ENCODE measurements at regions not wholly inside any gene's neighbourhood (a gene's known extent, or its start where the extent isn't known, plus 50 kb on each side); places are given as distances from the start of the nearest gene placed in this dataset.

GRCh38 chrX:122863067-122863466 is 321.0 kb upstream of the GRIA3 start:
- H3K36me3 ChIP-seq (ENCODE audit: low read length) = no peaks in the 10 kb centered on the region
- no peaks in the 10 kb centered on the region for H3K27me3 ChIP-seq (ENCODE audit: low read length)
- no peak overlapping the region for H3K4me2 ChIP-seq (ENCODE audit: low read depth, low read length, poor library complexity, severe bottlenecking)
- no peaks in the 10 kb centered on the region for H4K20me1 ChIP-seq (ENCODE audit: low read depth, low read length)
- TF ChIP-seq CTCF (IDR thresholded peaks at IDR 0.05; ENCODE audit: insufficient read depth, low read length, poor library complexity, severe bottlenecking) (no peak), EZH2phosphoT487 (conservative IDR thresholded peaks at IDR 0.05; ENCODE audit: low read length) (no peak)
- H3K9me2 ChIP-seq (replicated peaks; ENCODE audit: insufficient read depth, low read length) = no peaks in the 10 kb centered on the region
- no peak overlapping the region for H3K27ac ChIP-seq (ENCODE audit: low read depth, low read length)
- H3K79me2 ChIP-seq (ENCODE audit: insufficient read depth, low read length) = no peaks in the 10 kb centered on the region
- H3K9ac ChIP-seq (ENCODE audit: low read length) = no peak overlapping the region
- H3K9me3 ChIP-seq (ENCODE audit: insufficient read depth, low read length) = no peaks in the 10 kb centered on the region
- H2AFZ ChIP-seq (ENCODE audit: low read depth, low read length, severe bottlenecking) = no peak overlapping the region
- no peaks in the 10 kb centered on the region for H3F3A ChIP-seq (ENCODE audit: insufficient read depth)
- H3K4me3 ChIP-seq (ENCODE audit: insufficient read depth, low read length, poor library complexity, severe bottlenecking) = no peak overlapping the region

- Histone ChIP-seq H3F3A (ENCODE audit: insufficient read depth) (no peaks in the 10 kb centered on the region), H3K4me2 (ENCODE audit: low read depth, low read length, poor library complexity, severe bottlenecking) (no peak overlapping the region), H3K79me2 (ENCODE audit: insufficient read depth, low read length) (no peaks in the 10 kb centered on the region), H3K4me3 (ENCODE audit: insufficient read depth, low read length, poor library complexity, severe bottlenecking) (no peak overlapping the region), H2AFZ (ENCODE audit: low read depth, low read length, severe bottlenecking) (no peak overlapping the region), H4K20me1 (ENCODE audit: low read depth, low read length) (no peaks in the 10 kb centered on the region), H3K36me3 (ENCODE audit: low read length) (no peaks in the 10 kb centered on the region), H3K9me2 (replicated peaks; ENCODE audit: insufficient read depth, low read length) (no peaks in the 10 kb centered on the region), H3K27me3 (ENCODE audit: low read length) (no peaks in the 10 kb centered on the region), H3K9me3 (ENCODE audit: insufficient read depth, low read length) (no peaks in the 10 kb centered on the region), H3K9ac (ENCODE audit: low read length) (no peak overlapping the region), H3K27ac (ENCODE audit: low read depth, low read length) (no peak overlapping the region)
- TF ChIP-seq EZH2phosphoT487 (conservative IDR thresholded peaks at IDR 0.05; ENCODE audit: low read length) (no peak), CTCF (IDR thresholded peaks at IDR 0.05; ENCODE audit: insufficient read depth, low read length, poor library complexity, severe bottlenecking) (no peak)
These were observed 317.5 kb upstream of the GRIA3 start for GRCh38 chrX:122866532-122866931.

- no peak overlapping the region for H3K27ac ChIP-seq (ENCODE audit: low read depth, low read length)
- H3K4me2 ChIP-seq (ENCODE audit: low read depth, low read length, poor library complexity, severe bottlenecking) = no peak overlapping the region
- H3K79me2 ChIP-seq (ENCODE audit: insufficient read depth, low read length) = no peaks in the 10 kb centered on the region
- no peaks in the 10 kb centered on the region for H4K20me1 ChIP-seq (ENCODE audit: low read depth, low read length)
- no peak overlapping the region for H3K9ac ChIP-seq (ENCODE audit: low read length)
- TF ChIP-seq CTCF (IDR thresholded peaks at IDR 0.05; ENCODE audit: insufficient read depth, low read length, poor library complexity, severe bottlenecking) (no peak), EZH2phosphoT487 (conservative IDR thresholded peaks at IDR 0.05; ENCODE audit: low read length) (no peak)
- H3K36me3 ChIP-seq (ENCODE audit: low read length) = no peaks in the 10 kb centered on the region
- H3K9me3 ChIP-seq (ENCODE audit: insufficient read depth, low read length) = no peaks in the 10 kb centered on the region
- H2AFZ ChIP-seq (ENCODE audit: low read depth, low read length, severe bottlenecking) = no peak overlapping the region
- H3K27me3 ChIP-seq (ENCODE audit: low read length) = no peaks in the 10 kb centered on the region
- no peaks in the 10 kb centered on the region for H3F3A ChIP-seq (ENCODE audit: insufficient read depth)
- H3K9me2 ChIP-seq (replicated peaks; ENCODE audit: insufficient read depth, low read length) = no peaks in the 10 kb centered on the region
- H3K4me3 ChIP-seq (ENCODE audit: insufficient read depth, low read length, poor library complexity, severe bottlenecking) = no peak overlapping the region
These were observed 315.4 kb upstream of the GRIA3 start for GRCh38 chrX:122868631-122869030.
